PC-3 (cell line): ENCODE measurements at regions not wholly inside any gene's neighbourhood (a gene's known extent, or its start where the extent isn't known, plus 50 kb on each side); places are given as distances from the start of the nearest gene placed in this dataset.

Source experiments
- ATAC-seq: fragments of 200-7000 bp; cut with Tn5 transposase; 2 replicates; pipeline ENCODE4 v1.9.1; 2020; ENCODE audit warnings: mild to moderate bottlenecking, moderate library complexity
- BruUV-seq: library from RNA; stranded (reverse); fragments of 400-500 nt; replicated peaks from 2 replicates; lab custom pipeline; 2021; lab: Mats Ljungman, UMichigan
- CTCF ChIA-PET: fragments of 300-600 bp; sonication (Branson Sonifier 250); formaldehyde crosslinking; loops from one replicate; lab custom pipeline; 2022; ENCODE audit warnings: antibody characterized with exemption; lab: Charles Lee
- POLR2A ChIA-PET: fragments of 300-600 bp; sonication (Branson Sonifier 250); formaldehyde crosslinking; loops from one replicate; lab custom pipeline; 2022; ENCODE audit warnings: antibody characterized with exemption; ENCODE audit not compliant: unreplicated experiment; lab: Charles Lee
- DNase-seq: peaks from one replicate; pipeline ENCODE4 v3.0.0-alpha.2; 2015
- H2AFZ ChIP-seq: fragments of 300-600 bp; sonication (generic); 2 replicates; pipeline ENCODE4 v1.6.0; 2016; ENCODE audit warnings: antibody characterized with exemption, low read length
- H3F3A ChIP-seq: fragments of 300-600 bp; sonication (generic); one replicate; pipeline ENCODE4 v1.6.0; 2017; ENCODE audit warnings: antibody characterized with exemption, low read length, control low read depth, mild to moderate bottlenecking; ENCODE audit not compliant: unreplicated experiment
- H3K27ac ChIP-seq: fragments of 300-600 bp; sonication (generic); 2 replicates; pipeline ENCODE4 v1.5.1; 2016; ENCODE audit warnings: mild to moderate bottlenecking, low read length
- H3K27me3 ChIP-seq: fragments of 300-600 bp; sonication (generic); 2 replicates; pipeline ENCODE4 v1.6.1; 2016; ENCODE audit warnings: low read length, mixed read lengths
- H3K36me3 ChIP-seq: fragments of 300-600 bp; sonication (generic); 2 replicates; pipeline ENCODE4 v1.6.1; 2016; ENCODE audit warnings: low read depth, mixed run types, low read length, mixed read lengths
- H3K4me1 ChIP-seq: fragments of 300-600 bp; sonication (generic); 2 replicates; pipeline ENCODE4 v1.5.1; 2016; ENCODE audit warnings: low read length; ENCODE audit not compliant: insufficient read depth
- H3K4me2 ChIP-seq: fragments of 300-600 bp; sonication (generic); 2 replicates; pipeline ENCODE4 v1.6.0; 2016; ENCODE audit warnings: low read length
- H3K4me3 ChIP-seq: fragments of 300-600 bp; sonication (generic); 2 replicates; pipeline ENCODE4 v1.5.1; 2016; ENCODE audit warnings: mild to moderate bottlenecking, low read length, mixed read lengths
- H3K79me2 ChIP-seq: fragments of 300-600 bp; sonication (generic); 2 replicates; pipeline ENCODE4 v1.6.1; 2017; ENCODE audit warnings: low read length, mixed read lengths
- H3K9ac ChIP-seq: fragments of 300-600 bp; sonication (generic); 2 replicates; pipeline ENCODE4 v1.6.0; 2016; ENCODE audit warnings: mild to moderate bottlenecking, low read length
- H3K9me2 ChIP-seq: fragments of 300-600 bp; sonication (generic); replicated peaks from 2 replicates; pipeline ENCODE4 v1.6.1; 2016; ENCODE audit warnings: mixed run types, low read length, mixed read lengths
- H3K9me3 ChIP-seq: fragments of 300-600 bp; sonication (generic); 2 replicates; pipeline ENCODE4 v1.6.1; 2016; ENCODE audit warnings: low read length, mixed read lengths
- H4K20me1 ChIP-seq: fragments of 300-600 bp; sonication (generic); 2 replicates; pipeline ENCODE4 v1.6.1; 2016; ENCODE audit warnings: low read length, mixed read lengths
- CTCF ChIP-seq: fragments of 300-600 bp; sonication (generic); conservative IDR thresholded peaks from 2 replicates; pipeline ENCODE4 v1.5.1; 2017; ENCODE audit warnings: antibody characterized with exemption, low read depth, mild to moderate bottlenecking, low read length
- EZH2 ChIP-seq: fragments of 300-600 bp; sonication (generic); IDR thresholded peaks from one replicate; pipeline ENCODE4 v1.6.1; 2017; ENCODE audit warnings: antibody characterized with exemption, mild to moderate bottlenecking, low read length; ENCODE audit not compliant: unreplicated experiment
- EZH2phosphoT487 ChIP-seq: fragments of 300-600 bp; sonication (generic); IDR thresholded peaks from 2 replicates; pipeline ENCODE4 v1.6.1; 2018; ENCODE audit warnings: mild to moderate bottlenecking, antibody characterized with exemption, low read length, borderline replicate concordance
- intact Hi-C: fragments of 100-400 bp; cut with micrococcal nuclease; formaldehyde crosslinking; loops from 2 replicates; pipeline ENCODE4 v1.9.0; 2023

DNA sequence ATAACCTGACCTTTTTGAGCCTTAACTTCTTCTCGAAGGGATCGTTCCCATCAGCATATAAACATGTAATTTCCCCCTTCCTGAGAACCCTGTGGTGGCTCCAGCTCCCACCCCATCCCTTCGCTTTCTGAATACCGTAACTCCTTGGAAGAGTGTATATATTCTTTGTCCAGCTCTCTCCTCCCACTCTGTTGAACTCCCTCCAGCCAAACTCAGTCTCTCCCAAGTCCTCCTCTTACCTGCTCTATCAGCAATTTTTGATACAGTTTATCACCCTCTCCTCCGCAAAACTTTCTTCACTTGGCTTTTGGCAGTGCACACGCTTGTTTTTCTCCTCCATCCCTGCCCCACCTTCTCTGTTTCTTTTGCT is 109.9 kb upstream of the SLC25A33 start:
- CTCF ChIA-PET = no interaction called here
- ATAC-seq = peak; percentile 7; the same call in 1 of the 2 replicates

GRCh38 chr1:9434247-9435152 is 104.8 kb upstream of the SLC25A33 start:
- Histone ChIP-seq H3K79me2 (no peaks in the 10 kb centered on the region), H3K36me3 (no peaks in the 10 kb centered on the region), H3F3A (no peaks in the 10 kb centered on the region), H2AFZ (no peak overlapping the region), H3K9me2 (no peaks in the 10 kb centered on the region), H3K4me1 (peaks cover 22% of the 10 kb centered on the region), H3K9me3 (no peaks in the 10 kb centered on the region), H3K4me2 (no peak overlapping the region), H4K20me1 (no peaks in the 10 kb centered on the region), H3K27me3 (no peaks in the 10 kb centered on the region), H3K27ac (no peak overlapping the region), H3K4me3 (no peak overlapping the region), H3K9ac (no peak overlapping the region)
- DNase-seq = no peak
- ChIA-PET CTCF (no interaction called here), POLR2A (no interaction called here)
- ATAC-seq = no peak
- TF ChIP-seq EZH2phosphoT487 (no peak), CTCF (no peak), EZH2 (no peak)
- no TSS peak for BruUV-seq
- intact Hi-C loops = no loop called here

More for the DNA sequence above, 109.9 kb upstream of the SLC25A33 start:
- no peaks in the 10 kb centered on the region for H3K9me2 ChIP-seq
- peak overlapping the region; percentile 60 for H3K4me3 ChIP-seq
- TF ChIP-seq EZH2 (no peak), EZH2phosphoT487 (no peak), CTCF (no peak)
- H2AFZ ChIP-seq = peak overlapping the region; percentile 91
- no peaks in the 10 kb centered on the region for H3F3A ChIP-seq
- H3K9me3 ChIP-seq = no peaks in the 10 kb centered on the region
- H3K36me3 ChIP-seq = no peaks in the 10 kb centered on the region
- no peaks in the 10 kb centered on the region for H4K20me1 ChIP-seq
- POLR2A ChIA-PET = interaction anchor here (0.6 kb wide), 1 partner anchor 30 kb away, joined by 3 read pairs; no protein-coding TSS in a partner anchor
- no peak for DNase-seq
- TSS peak; percentile 99 for BruUV-seq
- intact Hi-C loops = loop anchor here (5.0 kb wide), 1 partner anchor 137 kb away; the partner anchor contains the start of gene SPSB1
- no peaks in the 10 kb centered on the region for H3K79me2 ChIP-seq
- H3K9ac ChIP-seq = peak overlapping the region; percentile 52
- H3K27me3 ChIP-seq = no peaks in the 10 kb centered on the region
- peak overlapping the region; percentile 77 for H3K4me2 ChIP-seq
- no peak overlapping the region for H3K27ac ChIP-seq
- H3K4me1 ChIP-seq = peaks cover 13% of the 10 kb centered on the region

DNA sequence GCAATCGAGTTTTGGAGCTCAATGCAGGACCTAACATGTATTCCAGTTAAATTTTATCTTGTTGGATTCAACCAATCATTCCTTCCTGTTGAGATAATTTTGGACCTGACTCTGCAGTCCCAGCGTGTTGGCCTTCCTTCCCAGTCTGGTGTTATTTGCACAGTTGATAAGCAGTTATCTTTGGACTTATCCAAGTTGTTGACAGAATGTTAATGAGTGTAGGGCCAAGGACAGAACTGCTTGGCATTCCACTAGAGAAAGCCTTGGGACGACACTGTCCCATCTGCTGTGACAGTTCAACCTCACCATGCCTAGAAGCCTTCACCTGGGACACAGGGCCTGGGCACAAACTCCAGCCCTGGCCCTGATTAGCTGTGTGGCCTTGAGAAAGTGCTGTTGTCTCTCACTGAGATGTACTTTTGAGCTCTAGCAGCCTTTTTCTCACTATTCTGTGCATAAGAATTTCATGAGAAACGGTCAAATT is 104.1 kb upstream of the SLC25A33 start:
- no peaks in the 10 kb centered on the region for H3K27me3 ChIP-seq
- H3K27ac ChIP-seq = no peak overlapping the region
- no peak overlapping the region for H3K9ac ChIP-seq
- H3K9me3 ChIP-seq = no peaks in the 10 kb centered on the region
- TF ChIP-seq CTCF (no peak), EZH2 (no peak), EZH2phosphoT487 (no peak)
- no peaks in the 10 kb centered on the region for H4K20me1 ChIP-seq
- ChIA-PET POLR2A (no interaction called here), CTCF (no interaction called here)
- no peak overlapping the region for H3K4me2 ChIP-seq
- H3K4me3 ChIP-seq = no peak overlapping the region
- H3F3A ChIP-seq = no peaks in the 10 kb centered on the region
- no peaks in the 10 kb centered on the region for H3K9me2 ChIP-seq
- no peak overlapping the region for H2AFZ ChIP-seq
- DNase-seq (no peak), ATAC-seq (no peak)
- H3K4me1 ChIP-seq = peaks cover 18% of the 10 kb centered on the region
- intact Hi-C loops = no loop called here
- no peaks in the 10 kb centered on the region for H3K79me2 ChIP-seq
- BruUV-seq = no TSS peak
- no peaks in the 10 kb centered on the region for H3K36me3 ChIP-seq
